ENCODE measurements at regions not wholly inside any gene's neighbourhood (a gene's known extent, or its start where the extent isn't known, plus 50 kb on each side); places are given as distances from the start of the nearest gene placed in this dataset.

DNA sequence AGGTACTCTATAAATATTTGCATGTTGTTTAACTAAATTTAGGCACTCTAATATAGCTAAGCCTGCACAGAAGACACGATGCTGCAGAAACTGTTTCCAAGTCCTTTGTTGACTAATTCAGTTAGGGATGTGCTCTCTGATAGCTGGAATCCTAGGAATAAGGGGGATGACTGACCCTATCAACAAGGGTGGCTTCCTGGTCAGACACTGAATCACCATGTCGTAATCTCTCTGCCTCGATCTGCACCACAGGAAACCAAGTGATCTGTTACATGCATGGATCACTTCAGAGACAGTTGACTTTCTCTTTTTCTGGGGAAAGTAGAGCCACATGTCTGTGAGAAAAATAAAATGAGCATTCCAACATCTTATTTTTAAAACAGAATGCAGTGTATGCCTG, 169.1 kb downstream of the GUCY2F start:
- peaks cover 0 to 33% of the 10 kb centered on the region in 2 donors for H3K27me3 ChIP-seq
- H3K27ac ChIP-seq = no peak overlapping the region
- H3K36me3 ChIP-seq = no peaks in the 10 kb centered on the region

DNA sequence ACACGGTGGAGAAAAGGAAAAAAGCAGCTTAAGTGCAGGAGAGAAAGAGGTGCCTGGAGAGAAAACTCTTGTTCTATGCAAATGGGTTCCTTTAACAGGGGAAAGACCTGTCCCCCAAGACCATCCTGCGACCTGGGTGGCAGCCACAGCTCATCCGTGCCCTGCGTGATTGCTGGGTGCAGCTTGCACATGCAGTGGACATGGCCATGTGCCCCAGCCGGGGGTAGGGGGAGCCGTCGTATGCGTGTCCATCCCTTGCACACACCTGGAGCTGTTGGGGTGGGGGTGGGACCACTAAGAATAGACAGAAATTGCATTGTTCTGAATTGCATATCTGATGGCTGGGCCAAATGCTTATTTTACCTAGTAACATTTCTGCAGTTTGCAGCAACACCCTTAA, 171.9 kb downstream of the GUCY2F start:
- no peak for DNase-seq (ENCODE audit: low spot score in 2 of 2)
- Histone ChIP-seq H3K27ac (no peak overlapping the region), H3K27me3 (peaks cover 0 to 55% of the 10 kb centered on the region in 2 donors), H3K36me3 (no peaks in the 10 kb centered on the region), H3K4me1 (no peaks in the 10 kb centered on the region), H3K9me3 (no peaks in the 10 kb centered on the region), H3K4me3 (no peak overlapping the region)
- no peak for TF ChIP-seq POLR2AphosphoS5 (IDR thresholded peaks at IDR 0.05)
- intact Hi-C loops (cut with DNase I; ENCODE audit: low total_unique reads) = no loop called here

More for the DNA sequence above, 169.1 kb downstream of the GUCY2F start:
- no peak for DNase-seq (ENCODE audit: low spot score in 2 of 2)
- intact Hi-C loops (cut with DNase I; ENCODE audit: low total_unique reads) = no loop called here
- no peaks in the 10 kb centered on the region for H3K4me1 ChIP-seq
- no peaks in the 10 kb centered on the region for H3K9me3 ChIP-seq
- TF ChIP-seq, protein P1, sequence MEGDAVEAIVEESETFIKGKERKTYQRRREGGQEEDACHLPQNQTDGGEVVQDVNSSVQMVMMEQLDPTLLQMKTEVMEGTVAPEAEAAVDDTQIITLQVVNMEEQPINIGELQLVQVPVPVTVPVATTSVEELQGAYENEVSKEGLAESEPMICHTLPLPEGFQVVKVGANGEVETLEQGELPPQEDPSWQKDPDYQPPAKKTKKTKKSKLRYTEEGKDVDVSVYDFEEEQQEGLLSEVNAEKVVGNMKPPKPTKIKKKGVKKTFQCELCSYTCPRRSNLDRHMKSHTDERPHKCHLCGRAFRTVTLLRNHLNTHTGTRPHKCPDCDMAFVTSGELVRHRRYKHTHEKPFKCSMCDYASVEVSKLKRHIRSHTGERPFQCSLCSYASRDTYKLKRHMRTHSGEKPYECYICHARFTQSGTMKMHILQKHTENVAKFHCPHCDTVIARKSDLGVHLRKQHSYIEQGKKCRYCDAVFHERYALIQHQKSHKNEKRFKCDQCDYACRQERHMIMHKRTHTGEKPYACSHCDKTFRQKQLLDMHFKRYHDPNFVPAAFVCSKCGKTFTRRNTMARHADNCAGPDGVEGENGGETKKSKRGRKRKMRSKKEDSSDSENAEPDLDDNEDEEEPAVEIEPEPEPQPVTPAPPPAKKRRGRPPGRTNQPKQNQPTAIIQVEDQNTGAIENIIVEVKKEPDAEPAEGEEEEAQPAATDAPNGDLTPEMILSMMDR (IDR thresholded peaks at IDR 0.05) = no peak
- no peak for TF ChIP-seq POLR2A (IDR thresholded peaks at IDR 0.05)
- H3K4me3 ChIP-seq = no peak overlapping the region

DNA sequence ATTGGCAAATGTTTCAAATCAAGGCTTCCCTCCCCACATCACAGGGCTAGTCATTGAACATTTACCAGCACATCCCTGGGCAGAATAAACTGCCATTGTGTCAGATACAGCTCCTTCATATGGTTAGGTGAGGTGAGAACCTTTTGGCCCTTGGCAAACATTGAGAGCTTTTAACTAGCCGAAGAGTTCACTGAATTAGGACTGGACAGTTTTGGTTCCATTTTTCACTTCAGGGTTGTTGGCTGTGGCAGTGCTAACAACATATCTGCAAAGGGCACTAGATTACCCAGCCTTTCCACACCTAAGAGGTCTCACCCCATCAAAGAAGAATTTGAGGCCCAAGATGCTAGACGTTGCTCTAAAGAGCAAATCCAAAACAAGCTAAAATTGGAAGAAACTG, 180.7 kb downstream of the GUCY2F start:
- H3K27ac ChIP-seq = no peak overlapping the region
- intact Hi-C loops (cut with DNase I; ENCODE audit: low total_unique reads) = no loop called here
- peaks cover 0 to 36% of the 10 kb centered on the region in 2 donors for H3K27me3 ChIP-seq
- H3K4me3 ChIP-seq = no peak overlapping the region
- H3K9me3 ChIP-seq = no peaks in the 10 kb centered on the region
- no peak for DNase-seq (ENCODE audit: low spot score in 2 of 2)
- no peaks in the 10 kb centered on the region for H3K36me3 ChIP-seq
- no peaks in the 10 kb centered on the region for H3K4me1 ChIP-seq
- TF ChIP-seq, protein P1 (IDR thresholded peaks at IDR 0.05) = no peak

- TF ChIP-seq POLR2A (IDR thresholded peaks at IDR 0.05) = no peak
- TF ChIP-seq POLR2AphosphoS5 (IDR thresholded peaks at IDR 0.05) = no peak
- TF ChIP-seq, protein P1 (IDR thresholded peaks at IDR 0.05) = no peak
- Histone ChIP-seq H3K27ac (no peak overlapping the region), H3K4me3 (no peak overlapping the region), H3K36me3 (no peaks in the 10 kb centered on the region), H3K9me3 (no peaks in the 10 kb centered on the region), H3K4me1 (no peaks in the 10 kb centered on the region), H3K27me3 (peaks cover 0 to 38% of the 10 kb centered on the region in 2 donors)
- intact Hi-C loops (cut with DNase I; ENCODE audit: low total_unique reads) = no loop called here
- DNase-seq (ENCODE audit: low spot score in 2 of 2) = no peak
Observed at GRCh38 chrX:109300415-109300814, 181.5 kb downstream of the GUCY2F start.

- Histone ChIP-seq H3K4me3 (no peak overlapping the region), H3K27me3 (peaks cover 0 to 44% of the 10 kb centered on the region in 2 donors), H3K27ac (no peak overlapping the region), H3K9me3 (no peaks in the 10 kb centered on the region), H3K4me1 (no peaks in the 10 kb centered on the region), H3K36me3 (no peaks in the 10 kb centered on the region)
- no peak for TF ChIP-seq POLR2A (IDR thresholded peaks at IDR 0.05)
- TF ChIP-seq, protein P1 (IDR thresholded peaks at IDR 0.05) = no peak
- TF ChIP-seq POLR2AphosphoS5 (IDR thresholded peaks at IDR 0.05) = no peak
- no peak for DNase-seq (ENCODE audit: low spot score in 2 of 2)
- intact Hi-C loops (cut with DNase I; ENCODE audit: low total_unique reads) = no loop called here
Observed at GRCh38 chrX:109299091-109299490, 182.8 kb downstream of the GUCY2F start.
